HepG2 (cell line): ENCODE measurements at regions not wholly inside any gene's neighbourhood (a gene's known extent, or its start where the extent isn't known, plus 50 kb on each side); places are given as distances from the start of the nearest gene placed in this dataset.

ENCODE experiments used
- EZH2 ChIP-seq: conservative IDR thresholded peaks from 2 replicates; pipeline ENCODE4 v1.6.1; 2012; ENCODE audit warnings: mild to moderate bottlenecking, low read depth, low read length, moderate library complexity
- FOXJ3 ChIP-seq: sonication (generic); formaldehyde crosslinking; IDR thresholded peaks from 2 replicates; pipeline ENCODE4 v1.4.0; 2020; ENCODE audit warnings: missing genetic modification reagents, mild to moderate bottlenecking, borderline replicate concordance
- HCFC1 ChIP-seq: fragments of 150-350 bp; IDR thresholded peaks from 2 replicates; pipeline ENCODE4 v1.6.1; 2014; ENCODE audit warnings: low read depth, low read length
- MTA3 ChIP-seq: sonication (generic); formaldehyde crosslinking; IDR thresholded peaks from 2 replicates; pipeline ENCODE4 v1.4.0; 2020; ENCODE audit warnings: missing genetic modification reagents
- NFIC ChIP-seq: IDR thresholded peaks from 2 replicates; pipeline ENCODE4 v1.6.1; 2012; ENCODE audit warnings: mild to moderate bottlenecking, low read length, inconsistent platforms
- POLR2A ChIP-seq, 2 experiments: IDR thresholded peaks; 2 replicates each; pipeline ENCODE4 v1.6.1; 2011; ENCODE audit warnings: low read depth in 2 of 2, low read length in 2 of 2, mild to moderate bottlenecking in 1 of 2, moderate library complexity in 1 of 2; ENCODE audit not compliant: insufficient read depth in 1 of 2
- SMAD3 ChIP-seq: sonication (generic); formaldehyde crosslinking; IDR thresholded peaks from 2 replicates; pipeline ENCODE4 v1.4.0; 2020; ENCODE audit warnings: missing genetic modification reagents
- SP2 ChIP-seq: sonication (generic); formaldehyde crosslinking; IDR thresholded peaks from 2 replicates; pipeline ENCODE4 v1.5.1; 2020; ENCODE audit warnings: mild to moderate bottlenecking, missing genetic modification reagents
- XRCC5 ChIP-seq: fragments of 200-400 bp; formaldehyde crosslinking; optimal IDR thresholded peaks from 2 replicates; pipeline ENCODE3; 2017; ENCODE audit warnings: mild to moderate bottlenecking, low read length
- YY1 ChIP-seq: IDR thresholded peaks from 2 replicates; pipeline ENCODE4 v1.6.1; 2011; ENCODE audit warnings: low read length, low read depth, moderate library complexity, mild to moderate bottlenecking; ENCODE audit not compliant: insufficient read depth, insufficient replicate concordance
- ZNF3 ChIP-seq: IDR thresholded peaks from 2 replicates; pipeline ENCODE4 v1.7.0; 2017; ENCODE audit warnings: inconsistent platforms
- ZNF431 ChIP-seq: sonication (generic); formaldehyde crosslinking; IDR thresholded peaks from 2 replicates; pipeline ENCODE4 v1.9.0; 2022; ENCODE audit warnings: missing genetic modification reagents, low read depth, mild to moderate bottlenecking, borderline replicate concordance
- TF ChIP-seq, protein P1 (sequence below): sonication (generic); formaldehyde crosslinking; IDR thresholded peaks from 2 replicates; pipeline ENCODE4 v1.5.0; 2020; ENCODE audit warnings: mild to moderate bottlenecking, missing genetic modification reagents, moderate library complexity
- TF ChIP-seq, protein P2 (sequence below): sonication (generic); formaldehyde crosslinking; IDR thresholded peaks from 2 replicates; pipeline ENCODE4 v1.5.1; 2020; ENCODE audit warnings: mild to moderate bottlenecking, missing genetic modification reagents, moderate library complexity

DNA sequence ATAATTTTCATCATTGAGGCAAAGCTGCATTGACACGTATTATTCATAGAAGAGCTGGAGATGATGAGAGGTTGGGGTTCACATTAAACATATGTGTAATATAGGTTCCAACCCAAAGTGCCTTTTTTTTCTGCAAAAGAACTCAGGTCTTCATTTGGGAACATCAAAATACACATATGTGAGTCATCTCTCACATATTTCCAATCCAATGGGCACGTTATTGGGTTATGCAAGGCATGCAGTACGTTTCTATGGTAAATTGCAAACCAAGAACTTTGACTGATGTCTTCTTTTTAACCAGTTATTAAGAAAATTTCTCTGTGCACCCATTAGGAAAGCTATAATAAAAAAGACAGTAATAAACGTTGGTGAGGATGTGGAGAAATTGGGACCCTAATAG, 150.3 kb upstream of the FAM9B start:
- TF ChIP-seq, protein P1, sequence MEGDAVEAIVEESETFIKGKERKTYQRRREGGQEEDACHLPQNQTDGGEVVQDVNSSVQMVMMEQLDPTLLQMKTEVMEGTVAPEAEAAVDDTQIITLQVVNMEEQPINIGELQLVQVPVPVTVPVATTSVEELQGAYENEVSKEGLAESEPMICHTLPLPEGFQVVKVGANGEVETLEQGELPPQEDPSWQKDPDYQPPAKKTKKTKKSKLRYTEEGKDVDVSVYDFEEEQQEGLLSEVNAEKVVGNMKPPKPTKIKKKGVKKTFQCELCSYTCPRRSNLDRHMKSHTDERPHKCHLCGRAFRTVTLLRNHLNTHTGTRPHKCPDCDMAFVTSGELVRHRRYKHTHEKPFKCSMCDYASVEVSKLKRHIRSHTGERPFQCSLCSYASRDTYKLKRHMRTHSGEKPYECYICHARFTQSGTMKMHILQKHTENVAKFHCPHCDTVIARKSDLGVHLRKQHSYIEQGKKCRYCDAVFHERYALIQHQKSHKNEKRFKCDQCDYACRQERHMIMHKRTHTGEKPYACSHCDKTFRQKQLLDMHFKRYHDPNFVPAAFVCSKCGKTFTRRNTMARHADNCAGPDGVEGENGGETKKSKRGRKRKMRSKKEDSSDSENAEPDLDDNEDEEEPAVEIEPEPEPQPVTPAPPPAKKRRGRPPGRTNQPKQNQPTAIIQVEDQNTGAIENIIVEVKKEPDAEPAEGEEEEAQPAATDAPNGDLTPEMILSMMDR = no peak
- TF ChIP-seq ZNF431 (CRISPR knock-in tag) (no peak), HCFC1 (no peak), YY1 (no peak), MTA3 (CRISPR knock-in tag) (no peak), FOXJ3 (CRISPR knock-in tag) (no peak), POLR2A (IDR thresholded peaks at IDR 0.05; ENCODE audit: insufficient read depth in 1 of 2, low read depth in 2 of 2, low read length in 2 of 2) (no peak), XRCC5 (no peak), EZH2 (no peak), ZNF3 (no peak), NFIC (no peak), SMAD3 (CRISPR knock-in tag) (no peak), SP2 (CRISPR knock-in tag) (no peak)
- TF ChIP-seq, protein P2, sequence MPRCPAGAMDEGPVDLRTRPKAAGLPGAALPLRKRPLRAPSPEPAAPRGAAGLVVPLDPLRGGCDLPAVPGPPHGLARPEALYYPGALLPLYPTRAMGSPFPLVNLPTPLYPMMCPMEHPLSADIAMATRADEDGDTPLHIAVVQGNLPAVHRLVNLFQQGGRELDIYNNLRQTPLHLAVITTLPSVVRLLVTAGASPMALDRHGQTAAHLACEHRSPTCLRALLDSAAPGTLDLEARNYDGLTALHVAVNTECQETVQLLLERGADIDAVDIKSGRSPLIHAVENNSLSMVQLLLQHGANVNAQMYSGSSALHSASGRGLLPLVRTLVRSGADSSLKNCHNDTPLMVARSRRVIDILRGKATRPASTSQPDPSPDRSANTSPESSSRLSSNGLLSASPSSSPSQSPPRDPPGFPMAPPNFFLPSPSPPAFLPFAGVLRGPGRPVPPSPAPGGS (CRISPR knock-in tag) = no peak
